Right atrium auricular region (tissue), 2 donors: ENCODE measurements at regions not wholly inside any gene's neighbourhood (a gene's known extent, or its start where the extent isn't known, plus 50 kb on each side); places are given as distances from the start of the nearest gene placed in this dataset.

Source experiments
- DNase-seq: peaks from one replicate; pipeline ENCODE4 v3.0.0-alpha.2; 2019; ENCODE audit warnings: low spot score
- H3K27ac ChIP-seq, 2 donors: fragments of 200-600 bp; sonication (generic); 1 replicate in 1 of 2; 2 replicates in 1 of 2; pipeline ENCODE4 v1.5.1; 2016 to 2019
- H3K27me3 ChIP-seq, 2 donors: fragments of 200-600 bp; sonication (generic); one replicate each; pipeline versions ENCODE4 v1.5.1 to v1.6.0; 2017 to 2019
- H3K36me3 ChIP-seq: fragments of 200-600 bp; sonication (generic); one replicate; pipeline ENCODE4 v1.5.1; 2016
- H3K4me1 ChIP-seq, 2 donors: fragments of 200-600 bp; sonication (generic); one replicate each; pipeline versions ENCODE4 v1.5.1 to v1.6.0; 2017 to 2019
- H3K4me3 ChIP-seq, 2 donors: fragments of 200-600 bp; sonication (generic); 1 replicate in 1 of 2; 2 replicates in 1 of 2; pipeline ENCODE4 v1.5.1; 2017 to 2019; ENCODE audit warnings: mild to moderate bottlenecking in 1 of 2, moderate library complexity in 1 of 2
- H3K9me3 ChIP-seq, 2 donors: fragments of 200-600 bp; sonication (generic); one replicate each; pipeline ENCODE4 v1.5.1; 2019
- TF ChIP-seq, protein P1 (sequence below), 2 donors: fragments of 200-600 bp; sonication (generic); IDR thresholded peaks; one replicate each; pipeline ENCODE4 v1.5.1; 2019; ENCODE audit warnings: antibody characterized with exemption in 2 of 2

DNA sequence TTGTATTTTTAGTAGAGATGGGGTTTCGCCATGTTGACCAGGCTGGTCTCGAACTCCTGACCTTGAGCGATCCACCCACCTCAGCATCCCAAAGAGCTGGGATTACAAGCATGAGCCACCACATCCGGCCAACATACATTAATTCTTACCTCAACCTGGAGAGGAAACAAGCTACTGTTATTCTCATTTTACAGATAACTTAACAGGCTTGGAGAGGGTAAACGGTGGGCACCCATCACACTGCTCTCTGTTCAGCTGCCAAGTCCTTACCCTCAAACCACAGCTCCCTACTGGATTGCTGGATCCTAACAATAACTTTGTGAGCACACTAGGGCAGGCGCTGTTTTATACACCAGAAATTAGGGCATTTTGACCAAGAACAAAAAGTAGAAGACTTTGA is 93.6 kb upstream of the BARHL2 start:
- Histone ChIP-seq H3K27ac (no peak overlapping the region), H3K9me3 (no peaks in the 10 kb centered on the region), H3K36me3 (no peaks in the 10 kb centered on the region), H3K27me3 (no peaks in the 10 kb centered on the region), H3K4me1 (no peaks in the 10 kb centered on the region), H3K4me3 (no peak overlapping the region)
- no peak for DNase-seq
- TF ChIP-seq, protein P1, sequence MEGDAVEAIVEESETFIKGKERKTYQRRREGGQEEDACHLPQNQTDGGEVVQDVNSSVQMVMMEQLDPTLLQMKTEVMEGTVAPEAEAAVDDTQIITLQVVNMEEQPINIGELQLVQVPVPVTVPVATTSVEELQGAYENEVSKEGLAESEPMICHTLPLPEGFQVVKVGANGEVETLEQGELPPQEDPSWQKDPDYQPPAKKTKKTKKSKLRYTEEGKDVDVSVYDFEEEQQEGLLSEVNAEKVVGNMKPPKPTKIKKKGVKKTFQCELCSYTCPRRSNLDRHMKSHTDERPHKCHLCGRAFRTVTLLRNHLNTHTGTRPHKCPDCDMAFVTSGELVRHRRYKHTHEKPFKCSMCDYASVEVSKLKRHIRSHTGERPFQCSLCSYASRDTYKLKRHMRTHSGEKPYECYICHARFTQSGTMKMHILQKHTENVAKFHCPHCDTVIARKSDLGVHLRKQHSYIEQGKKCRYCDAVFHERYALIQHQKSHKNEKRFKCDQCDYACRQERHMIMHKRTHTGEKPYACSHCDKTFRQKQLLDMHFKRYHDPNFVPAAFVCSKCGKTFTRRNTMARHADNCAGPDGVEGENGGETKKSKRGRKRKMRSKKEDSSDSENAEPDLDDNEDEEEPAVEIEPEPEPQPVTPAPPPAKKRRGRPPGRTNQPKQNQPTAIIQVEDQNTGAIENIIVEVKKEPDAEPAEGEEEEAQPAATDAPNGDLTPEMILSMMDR (IDR thresholded peaks at IDR 0.05): no peak

DNA sequence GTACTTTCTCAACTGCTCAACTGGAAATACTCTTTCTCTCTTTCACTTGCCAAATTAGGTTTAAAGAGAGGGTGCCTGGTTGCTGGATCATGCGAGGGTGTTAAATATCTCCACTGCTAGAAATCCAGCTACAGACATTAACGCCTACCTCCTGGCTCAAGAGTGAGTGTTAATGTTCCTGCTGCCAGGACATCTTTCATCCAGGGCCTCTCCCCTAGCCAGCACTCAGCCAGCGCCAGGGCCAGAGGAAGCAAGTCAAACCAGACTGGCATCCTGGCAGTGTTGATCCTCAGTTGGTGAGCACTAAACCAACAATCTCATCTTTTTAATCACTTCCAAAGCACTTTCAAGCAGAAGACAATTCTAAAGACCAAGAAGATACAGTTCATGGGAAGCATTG is 92.9 kb upstream of the BARHL2 start:
- TF ChIP-seq, protein P1 (IDR thresholded peaks at IDR 0.05): no peak
- Histone ChIP-seq H3K36me3 (no peaks in the 10 kb centered on the region), H3K27ac (no peak overlapping the region), H3K9me3 (peaks cover 0 to 6% of the 10 kb centered on the region in 2 donors), H3K4me1 (no peaks in the 10 kb centered on the region), H3K4me3 (no peak overlapping the region), H3K27me3 (no peaks in the 10 kb centered on the region)
- DNase-seq: no peak

DNA sequence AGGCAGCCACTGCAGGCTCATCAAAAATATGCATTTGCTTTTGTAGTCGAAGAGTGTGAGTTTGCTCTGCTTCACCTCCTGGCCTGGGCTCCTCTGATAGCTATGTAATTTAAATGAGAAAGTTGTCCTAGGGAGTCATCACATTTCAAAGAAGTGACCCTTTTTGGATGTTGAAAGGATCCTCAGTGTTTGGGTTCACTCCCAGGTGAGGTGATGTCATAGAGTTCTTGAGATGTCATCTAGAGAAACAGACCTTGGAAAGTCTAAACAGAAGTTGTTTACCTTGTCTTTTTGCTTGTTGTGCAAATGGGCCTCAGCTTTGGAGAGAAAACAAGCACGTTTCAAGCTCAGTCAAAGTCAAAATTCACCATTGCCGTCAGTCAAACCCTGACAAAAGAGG is 92.0 kb upstream of the BARHL2 start:
- Histone ChIP-seq H3K4me1 (no peaks in the 10 kb centered on the region), H3K4me3 (no peak overlapping the region), H3K9me3 (peaks cover 0 to 7% of the 10 kb centered on the region in 2 donors), H3K27me3 (no peaks in the 10 kb centered on the region), H3K27ac (no peak overlapping the region), H3K36me3 (no peaks in the 10 kb centered on the region)
- TF ChIP-seq, protein P1 (IDR thresholded peaks at IDR 0.05): no peak
- no peak for DNase-seq

DNA sequence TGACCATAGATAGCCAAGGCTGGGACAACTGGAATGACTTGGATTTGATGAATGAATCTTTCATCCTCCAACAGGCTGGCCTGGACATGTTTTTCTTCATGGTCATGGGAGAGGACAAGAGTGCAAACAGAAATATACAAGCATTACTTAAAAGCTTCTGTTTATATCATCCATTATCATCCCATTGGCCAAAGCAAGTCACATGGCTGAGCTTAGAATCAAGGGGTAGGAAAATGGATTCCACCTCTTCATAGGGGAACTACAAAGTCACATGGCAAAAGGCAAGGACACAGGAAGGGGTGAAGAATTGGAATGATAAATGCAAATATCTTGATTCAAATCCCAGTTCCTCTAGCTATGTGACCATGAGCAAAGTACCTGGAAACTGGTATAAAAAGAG is 90.2 kb upstream of the BARHL2 start:
- H3K9me3 ChIP-seq: peaks cover 0 to 7% of the 10 kb centered on the region in 2 donors
- H3K36me3 ChIP-seq: no peaks in the 10 kb centered on the region
- H3K27ac ChIP-seq: no peak overlapping the region
- no peaks in the 10 kb centered on the region for H3K4me1 ChIP-seq
- no peak overlapping the region for H3K4me3 ChIP-seq
- TF ChIP-seq, protein P1 (IDR thresholded peaks at IDR 0.05): no peak
- DNase-seq: no peak
- no peaks in the 10 kb centered on the region for H3K27me3 ChIP-seq

DNA sequence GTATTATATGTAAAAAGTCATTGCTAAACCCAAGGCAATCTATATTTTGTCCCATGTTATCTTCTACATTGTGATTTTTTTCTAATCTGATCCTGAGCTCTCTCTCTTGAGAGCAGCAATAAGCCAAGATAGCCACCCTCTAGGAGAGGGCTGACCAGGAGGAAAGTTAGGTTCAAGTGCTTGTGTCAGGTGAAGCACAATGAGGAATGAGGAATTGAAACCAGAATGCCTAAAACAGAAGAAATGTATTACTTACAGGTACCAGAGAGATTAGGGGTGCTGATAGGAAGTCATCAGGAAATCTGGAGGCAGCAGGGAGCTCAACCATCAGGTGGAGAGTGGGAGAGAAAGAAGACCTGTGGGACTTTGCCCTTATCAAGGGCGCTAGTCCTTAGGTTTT is 85.5 kb upstream of the BARHL2 start:
- no peak overlapping the region for H3K27ac ChIP-seq
- H3K4me3 ChIP-seq: no peak overlapping the region
- TF ChIP-seq, protein P1 (IDR thresholded peaks at IDR 0.05): no peak
- no peaks in the 10 kb centered on the region for H3K4me1 ChIP-seq
- H3K9me3 ChIP-seq: peaks cover 0 to 7% of the 10 kb centered on the region in 2 donors
- H3K27me3 ChIP-seq: no peaks in the 10 kb centered on the region
- no peaks in the 10 kb centered on the region for H3K36me3 ChIP-seq
- DNase-seq: no peak

DNA sequence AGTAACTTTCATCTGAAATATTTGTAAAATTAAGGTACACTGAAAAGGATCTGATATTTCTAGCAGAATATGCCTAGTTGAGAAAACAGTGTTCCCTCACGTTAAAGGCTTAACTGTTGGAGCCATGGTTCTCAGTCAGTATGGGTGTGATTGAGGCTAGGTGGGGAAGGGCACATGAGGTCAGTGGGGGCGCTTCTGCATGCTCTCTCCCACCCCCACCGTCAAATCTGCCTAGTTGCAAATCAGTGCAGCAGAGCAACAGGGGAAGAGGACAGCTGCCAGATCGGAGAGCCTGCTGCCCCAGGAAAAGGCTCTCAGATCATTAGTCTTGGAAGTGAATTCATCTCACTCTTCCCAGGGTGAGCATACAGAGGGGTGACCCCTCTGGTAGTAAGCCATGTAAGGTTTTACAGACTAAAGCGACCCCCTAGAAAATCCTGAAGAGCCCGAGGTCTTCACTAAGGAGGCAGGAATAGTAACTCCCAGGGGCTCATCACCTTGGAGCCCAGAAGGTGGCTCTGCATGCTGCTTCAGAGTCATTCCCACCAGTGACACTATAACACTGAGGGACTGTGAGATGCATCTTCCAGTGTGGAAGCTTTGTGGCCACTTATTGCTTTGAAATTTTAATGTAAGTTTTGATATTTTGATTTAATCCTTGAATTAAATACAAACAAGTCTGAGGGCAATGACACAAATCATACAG is 83.1 kb upstream of the BARHL2 start:
- no peaks in the 10 kb centered on the region for H3K27me3 ChIP-seq
- TF ChIP-seq, protein P1 (IDR thresholded peaks at IDR 0.05): no peak

More for the DNA sequence above, 83.1 kb upstream of the BARHL2 start:
- Histone ChIP-seq H3K27ac (no peak overlapping the region), H3K4me3 (no peak overlapping the region), H3K36me3 (no peaks in the 10 kb centered on the region), H3K4me1 (no peaks in the 10 kb centered on the region), H3K9me3 (peaks cover 0 to 3% of the 10 kb centered on the region in 2 donors)
- DNase-seq: no peak
